HG03196 (cell line): ENCODE measurements at regions not wholly inside any gene's neighbourhood (a gene's known extent, or its start where the extent isn't known, plus 50 kb on each side); places are given as distances from the start of the nearest gene placed in this dataset.

Source experiments
- ATAC-seq: cut with Tn5 transposase; IDR thresholded peaks from one replicate; pipeline ENCODE4 v1.9.1; 2021; ENCODE audit not compliant: unreplicated experiment

GRCh38 chr2:221100467-221101089 is 471.5 kb downstream of the EPHA4 start:
- no peak for ATAC-seq

DNA sequence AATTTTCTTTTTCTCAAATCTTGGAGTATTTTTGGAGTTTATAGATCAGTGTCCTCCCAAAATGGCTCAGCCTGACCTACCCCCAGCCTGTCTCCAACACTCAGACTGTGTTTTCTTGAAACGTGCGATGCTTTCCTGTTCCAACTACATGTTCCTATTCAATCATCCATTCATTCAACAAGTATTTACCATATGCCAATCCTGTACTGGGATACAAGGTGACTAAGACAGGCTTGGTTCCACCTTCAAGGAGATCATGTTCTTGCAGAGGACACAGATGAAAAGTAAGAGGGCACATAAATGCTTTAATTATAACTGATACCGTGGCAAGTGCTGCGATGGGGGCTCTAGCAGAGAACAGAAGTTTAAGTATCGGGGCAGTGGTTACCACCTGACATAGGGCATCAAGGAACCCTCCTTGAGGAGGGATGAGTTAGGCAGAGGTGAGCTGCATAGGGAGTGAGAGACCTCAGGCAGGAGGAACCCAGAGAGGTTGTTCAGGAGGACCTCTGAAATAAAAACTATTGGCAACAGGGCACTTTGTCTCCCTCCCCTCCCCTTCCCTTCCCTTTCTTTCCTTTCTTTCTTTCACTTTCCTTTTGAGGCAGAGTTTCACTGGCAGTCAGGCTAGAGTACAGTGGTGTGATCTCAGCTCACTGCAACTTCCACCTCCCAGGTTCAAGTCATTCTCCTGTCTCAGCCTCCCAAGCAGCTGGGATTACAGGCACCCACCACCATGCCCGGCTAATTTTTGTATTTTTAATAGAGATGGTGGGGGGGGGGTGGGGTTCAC is 469.0 kb downstream of the EPHA4 start:
- ATAC-seq: no peak

GRCh38 chr2:221103930-221104329 is 468.2 kb downstream of the EPHA4 start:
- no peak for ATAC-seq

DNA sequence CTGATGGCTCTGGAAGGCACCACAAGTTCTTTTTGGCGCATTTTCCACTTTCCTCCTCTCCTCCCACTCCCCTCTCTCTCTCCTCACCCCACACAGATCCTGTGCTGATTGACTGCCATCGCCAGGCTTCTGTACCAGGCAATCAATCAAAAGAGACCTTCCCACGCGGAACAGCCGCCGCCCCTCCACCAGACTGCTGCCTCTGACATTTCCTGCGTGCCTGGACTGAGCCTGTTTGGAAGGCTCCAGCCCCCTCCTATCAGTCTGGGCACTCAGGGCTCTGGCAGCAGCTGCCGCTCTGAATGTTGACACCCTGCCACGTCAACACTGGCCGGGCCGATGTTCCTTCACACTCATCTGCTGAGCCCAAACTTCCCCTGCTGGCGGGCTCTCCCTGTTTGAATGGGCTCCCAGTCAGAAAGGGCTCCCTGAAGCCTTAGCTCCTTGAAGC is 467.7 kb downstream of the EPHA4 start:
- ATAC-seq: no peak

GRCh38 chr2:221106241-221106640 is 465.9 kb downstream of the EPHA4 start:
- no peak for ATAC-seq

GRCh38 chr2:221107424-221107823 is 464.7 kb downstream of the EPHA4 start:
- ATAC-seq: no peak

GRCh38 chr2:221109552-221109951 is 462.6 kb downstream of the EPHA4 start:
- ATAC-seq: peak; percentile 78

- ATAC-seq: no peak
Observed at GRCh38 chr2:221111739-221112138, 460.4 kb downstream of the EPHA4 start.

- no peak for ATAC-seq
Observed at GRCh38 chr2:221112744-221113143, 459.4 kb downstream of the EPHA4 start.

- ATAC-seq: no peak
Observed at GRCh38 chr2:221115944-221116343, 456.2 kb downstream of the EPHA4 start.

GRCh38 chr2:221120643-221121042 is 451.5 kb downstream of the EPHA4 start:
- ATAC-seq: no peak

GRCh38 chr2:221123396-221123795 is 448.7 kb downstream of the EPHA4 start:
- no peak for ATAC-seq

GRCh38 chr2:221124532-221125240 is 447.4 kb downstream of the EPHA4 start:
- no peak for ATAC-seq

GRCh38 chr2:221125691-221126090 is 446.4 kb downstream of the EPHA4 start:
- ATAC-seq: no peak

DNA sequence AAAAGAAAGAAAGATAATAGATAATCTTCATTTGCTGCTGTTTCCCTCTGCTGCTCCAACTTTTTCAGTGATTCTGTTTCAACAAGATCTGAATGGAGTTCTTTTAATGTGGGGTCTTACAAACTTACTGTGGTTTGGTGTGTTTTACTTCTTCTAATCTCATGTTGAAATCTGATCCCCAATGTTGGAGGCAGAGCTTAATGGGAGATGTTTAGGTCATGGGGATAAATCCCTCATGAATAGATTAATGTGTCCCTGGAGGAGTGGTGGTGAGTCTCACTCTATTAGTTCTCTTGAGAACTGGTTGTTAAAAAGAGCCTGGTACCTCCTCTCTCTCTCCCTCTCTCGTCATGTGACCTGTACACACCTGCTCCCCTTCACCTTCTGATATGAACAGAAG is 442.4 kb downstream of the EPHA4 start:
- no peak for ATAC-seq

DNA sequence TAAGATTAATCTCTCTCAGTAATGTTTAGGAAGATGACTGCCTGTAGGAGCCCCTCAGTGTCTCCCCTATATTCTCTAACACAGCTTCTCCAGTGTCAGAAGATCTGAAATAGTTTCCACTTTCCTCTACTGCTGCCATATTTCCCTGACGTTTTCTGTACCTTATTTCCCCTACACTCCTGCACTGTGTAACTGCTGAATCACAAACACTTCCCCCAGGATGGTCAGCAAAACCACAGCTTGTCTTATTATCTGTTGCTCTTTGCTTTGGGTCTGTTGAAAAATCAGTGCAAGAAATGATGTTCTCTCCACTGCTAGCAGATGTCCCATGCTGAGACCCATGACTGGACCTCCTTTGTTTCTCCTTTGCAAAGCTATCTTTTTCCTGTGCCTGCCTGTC is 441.7 kb downstream of the EPHA4 start:
- ATAC-seq: no peak

DNA sequence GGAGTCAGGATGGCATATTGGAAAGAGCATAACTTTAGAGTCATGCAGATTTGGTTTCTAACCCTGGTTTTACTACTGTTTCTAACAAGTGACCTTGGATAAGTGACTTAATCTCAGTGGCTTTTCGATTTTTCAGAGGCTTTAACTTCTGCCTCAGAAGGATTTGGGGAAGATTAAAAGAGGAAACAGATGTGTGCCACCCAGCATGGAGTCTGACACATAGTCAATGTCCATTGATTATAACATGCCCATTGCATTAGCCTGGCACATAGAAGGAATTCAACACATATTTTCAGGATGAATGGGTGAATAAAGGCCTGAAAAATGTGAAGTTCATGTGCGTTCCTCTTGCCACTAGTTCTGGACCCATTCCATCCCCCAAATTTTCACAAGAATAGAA is 438.2 kb downstream of the EPHA4 start:
- ATAC-seq: no peak

DNA sequence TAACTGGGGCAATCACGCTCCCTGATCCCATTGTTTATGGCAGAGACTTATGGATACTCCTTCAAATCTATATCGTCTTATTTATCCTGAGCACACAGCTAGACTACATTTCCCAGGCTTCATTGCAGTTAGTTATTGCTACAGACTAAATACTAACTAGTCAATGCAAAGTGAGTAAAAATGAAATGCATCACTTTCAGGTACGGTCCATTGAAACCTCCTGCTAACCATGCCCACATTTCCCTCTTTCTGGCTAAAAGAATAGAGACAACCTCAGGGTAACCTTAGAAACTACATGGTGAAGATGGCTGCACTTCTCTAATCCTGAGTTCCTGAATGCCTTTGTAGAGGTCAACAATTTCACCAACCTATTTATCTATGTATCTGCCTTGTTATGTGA is 437.4 kb downstream of the EPHA4 start:
- peak; percentile 41 for ATAC-seq

DNA sequence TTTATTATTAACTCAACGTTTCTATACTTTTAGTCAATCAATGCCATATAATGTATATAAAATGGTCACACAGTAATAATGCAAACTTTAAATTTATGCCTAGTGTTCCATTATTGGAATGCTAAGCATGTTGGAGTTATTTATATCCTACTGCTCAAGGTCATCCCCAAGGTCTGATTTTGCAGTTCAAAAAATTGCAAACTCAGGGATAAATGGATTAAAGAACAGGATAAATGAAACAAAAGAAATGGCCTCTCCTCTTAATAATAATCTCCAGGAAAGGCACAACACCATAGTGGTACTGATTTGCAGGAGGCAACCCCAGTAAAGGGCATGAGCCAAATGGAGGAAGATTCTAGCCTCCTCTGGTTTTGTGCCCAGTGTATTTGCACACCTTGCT is 436.4 kb downstream of the EPHA4 start:
- no peak for ATAC-seq

DNA sequence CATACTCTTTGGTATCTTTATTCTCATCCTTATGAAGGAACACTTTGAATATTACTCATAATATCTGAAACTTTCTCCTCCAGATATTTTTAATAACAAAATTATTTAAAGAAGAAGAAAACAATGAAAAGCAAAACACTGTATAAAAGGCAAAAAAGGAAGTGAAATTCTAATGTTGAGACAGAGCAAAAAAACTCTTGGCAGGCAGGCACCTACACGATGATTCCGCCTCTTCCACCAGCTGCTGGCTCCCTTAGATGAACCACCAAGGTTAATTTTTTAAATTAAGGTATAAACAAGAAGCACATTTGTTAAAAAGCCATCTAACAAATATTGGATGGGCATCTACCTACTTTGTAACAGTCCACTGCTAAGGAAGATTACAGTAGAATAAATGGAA is 434.7 kb downstream of the EPHA4 start:
- ATAC-seq: no peak

DNA sequence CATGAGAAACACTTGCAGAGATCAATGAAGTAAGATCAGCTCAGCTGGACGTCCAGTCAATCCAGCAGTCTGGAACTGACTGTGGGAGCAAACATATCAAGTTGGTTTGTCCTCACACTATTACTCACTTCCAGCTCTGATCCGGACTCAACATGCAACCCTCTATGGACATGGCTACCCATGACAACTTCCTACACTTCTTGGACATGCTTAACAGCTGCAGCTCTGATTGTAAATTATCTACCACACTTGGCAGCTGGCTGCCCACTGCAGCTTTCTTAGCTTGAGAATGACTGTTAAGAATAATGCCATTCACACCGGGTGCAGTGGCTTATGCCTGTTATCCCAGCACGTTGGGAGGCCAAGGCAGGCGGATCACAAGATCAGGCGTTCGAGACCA is 429.8 kb downstream of the EPHA4 start:
- no peak for ATAC-seq

- ATAC-seq: no peak
Observed at GRCh38 chr2:221143231-221143630, 428.9 kb downstream of the EPHA4 start.
